ENCODE measurements at regions not wholly inside any gene's neighbourhood (a gene's known extent, or its start where the extent isn't known, plus 50 kb on each side); places are given as distances from the start of the nearest gene placed in this dataset.

DNA sequence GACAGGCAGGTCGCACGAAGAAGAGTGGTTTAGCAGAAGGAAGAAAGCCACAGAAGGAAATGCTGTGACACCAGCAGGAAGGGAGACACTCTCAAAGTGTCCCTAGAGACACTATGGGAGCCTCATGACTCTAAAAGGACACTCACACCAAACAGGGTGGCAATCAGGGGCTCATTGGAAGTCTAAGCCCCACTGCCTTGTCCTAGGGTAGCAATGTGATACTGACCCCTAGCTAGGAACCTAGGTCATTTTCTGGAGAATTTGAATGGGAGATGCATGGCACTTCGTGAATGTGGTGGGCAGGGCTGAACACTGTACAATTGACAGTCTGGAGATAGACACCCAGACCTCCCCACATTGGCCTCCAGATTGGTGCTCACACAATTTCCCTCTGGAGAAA, 385.0 kb downstream of the EIPR1 start:
- Histone ChIP-seq H3K36me3 (no peaks in the 10 kb centered on the region), H3K9me3 (no peaks in the 10 kb centered on the region), H3K4me1 (replicated peaks) (no peaks in the 10 kb centered on the region), H3K4me3 (no peak overlapping the region), H3K27me3 (replicated peaks; ENCODE audit: insufficient read depth) (no peaks in the 10 kb centered on the region), H3K27ac (no peak overlapping the region)
- intact Hi-C loops (cut with DNase I) = no loop called here
- TF ChIP-seq POLR2AphosphoS5 (IDR thresholded peaks at IDR 0.05) (no peak), POLR2A (IDR thresholded peaks at IDR 0.05) (no peak)
- TF ChIP-seq, protein P1, sequence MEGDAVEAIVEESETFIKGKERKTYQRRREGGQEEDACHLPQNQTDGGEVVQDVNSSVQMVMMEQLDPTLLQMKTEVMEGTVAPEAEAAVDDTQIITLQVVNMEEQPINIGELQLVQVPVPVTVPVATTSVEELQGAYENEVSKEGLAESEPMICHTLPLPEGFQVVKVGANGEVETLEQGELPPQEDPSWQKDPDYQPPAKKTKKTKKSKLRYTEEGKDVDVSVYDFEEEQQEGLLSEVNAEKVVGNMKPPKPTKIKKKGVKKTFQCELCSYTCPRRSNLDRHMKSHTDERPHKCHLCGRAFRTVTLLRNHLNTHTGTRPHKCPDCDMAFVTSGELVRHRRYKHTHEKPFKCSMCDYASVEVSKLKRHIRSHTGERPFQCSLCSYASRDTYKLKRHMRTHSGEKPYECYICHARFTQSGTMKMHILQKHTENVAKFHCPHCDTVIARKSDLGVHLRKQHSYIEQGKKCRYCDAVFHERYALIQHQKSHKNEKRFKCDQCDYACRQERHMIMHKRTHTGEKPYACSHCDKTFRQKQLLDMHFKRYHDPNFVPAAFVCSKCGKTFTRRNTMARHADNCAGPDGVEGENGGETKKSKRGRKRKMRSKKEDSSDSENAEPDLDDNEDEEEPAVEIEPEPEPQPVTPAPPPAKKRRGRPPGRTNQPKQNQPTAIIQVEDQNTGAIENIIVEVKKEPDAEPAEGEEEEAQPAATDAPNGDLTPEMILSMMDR (IDR thresholded peaks at IDR 0.05) = no peak
- no peak for DNase-seq (ENCODE audit: low spot score)
- WGBS = 71% methylated on average over 3 of the region's 3 CpGs

DNA sequence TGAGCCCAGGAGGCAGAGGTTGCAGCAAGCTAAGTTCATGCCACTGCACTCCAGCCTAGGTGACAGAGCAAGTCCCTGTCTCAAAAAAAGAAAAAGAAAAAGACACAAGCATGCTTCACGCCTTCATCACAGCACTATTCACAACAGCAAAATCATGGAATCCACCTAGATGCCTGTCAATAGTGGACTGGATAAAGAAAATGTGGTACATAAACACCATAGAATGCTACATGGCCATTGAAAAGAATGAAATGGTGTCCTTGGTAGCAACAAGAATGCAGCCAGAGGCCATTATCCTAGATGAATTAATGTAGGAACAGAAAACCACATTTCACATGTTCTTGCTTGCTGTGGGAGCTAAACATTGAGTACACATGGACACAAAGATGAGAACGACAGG, 392.6 kb downstream of the EIPR1 start:
- H3K9me3 ChIP-seq = no peaks in the 10 kb centered on the region
- H3K4me1 ChIP-seq (replicated peaks) = no peaks in the 10 kb centered on the region
- DNase-seq (ENCODE audit: low spot score) = no peak
- no peaks in the 10 kb centered on the region for H3K36me3 ChIP-seq
- WGBS = 75% methylated on average over 2 of the region's 2 CpGs
- no peak overlapping the region for H3K27ac ChIP-seq
- H3K27me3 ChIP-seq (replicated peaks; ENCODE audit: insufficient read depth) = no peaks in the 10 kb centered on the region
- intact Hi-C loops (cut with DNase I) = no loop called here
- TF ChIP-seq, protein P1 (IDR thresholded peaks at IDR 0.05) = no peak
- no peak for TF ChIP-seq POLR2A (IDR thresholded peaks at IDR 0.05)
- TF ChIP-seq POLR2AphosphoS5 (IDR thresholded peaks at IDR 0.05) = no peak
- H3K4me3 ChIP-seq = no peak overlapping the region

DNA sequence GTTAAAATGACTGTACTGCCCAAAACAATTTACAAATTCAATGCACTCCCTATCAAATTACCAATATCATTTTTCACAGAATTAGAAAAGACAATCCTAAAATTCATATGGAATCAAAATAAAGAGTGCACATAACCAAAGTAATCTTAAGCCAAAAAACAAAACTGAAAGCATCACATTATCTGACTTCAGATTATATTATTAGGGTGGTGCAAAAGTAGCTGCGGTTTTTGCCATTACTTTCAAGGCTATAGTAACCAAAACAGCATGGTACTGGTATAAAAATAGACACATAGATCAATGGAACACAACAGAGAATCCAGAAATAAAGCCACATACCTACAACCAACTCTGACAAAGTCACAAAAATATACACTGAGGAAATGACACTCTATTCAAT, 396.6 kb downstream of the EIPR1 start:
- H3K4me1 ChIP-seq (replicated peaks) = no peaks in the 10 kb centered on the region
- WGBS = 90% methylated on average over 1 of the region's 1 CpG
- TF ChIP-seq POLR2A (IDR thresholded peaks at IDR 0.05) (no peak), POLR2AphosphoS5 (IDR thresholded peaks at IDR 0.05) (no peak)
- TF ChIP-seq, protein P1 (IDR thresholded peaks at IDR 0.05) = no peak
- H3K4me3 ChIP-seq = no peak overlapping the region
- DNase-seq (ENCODE audit: low spot score) = no peak
- H3K36me3 ChIP-seq = no peaks in the 10 kb centered on the region
- intact Hi-C loops (cut with DNase I) = no loop called here
- no peak overlapping the region for H3K27ac ChIP-seq
- H3K27me3 ChIP-seq (replicated peaks; ENCODE audit: insufficient read depth) = no peaks in the 10 kb centered on the region
- H3K9me3 ChIP-seq = no peaks in the 10 kb centered on the region

DNA sequence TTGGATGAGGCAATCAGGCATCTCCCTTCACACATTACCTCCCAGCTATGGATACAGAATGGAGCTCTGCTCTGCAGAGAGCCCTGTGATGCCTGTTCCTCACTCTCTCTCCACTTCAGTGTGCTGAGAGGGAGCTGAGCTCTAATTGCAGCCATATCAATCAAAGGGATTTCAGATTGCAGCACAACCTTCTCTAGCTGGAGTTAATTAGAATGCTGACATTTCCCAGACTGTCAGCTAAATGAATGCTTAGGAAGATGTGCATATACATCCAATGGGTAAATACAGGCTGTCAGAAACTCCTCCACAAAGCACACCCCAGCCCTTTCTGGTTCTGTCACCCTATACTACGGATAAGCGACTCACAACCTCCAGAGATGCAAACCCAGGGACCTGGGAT, 402.6 kb downstream of the EIPR1 start:
- no peak for TF ChIP-seq POLR2A (IDR thresholded peaks at IDR 0.05)
- TF ChIP-seq POLR2AphosphoS5 (IDR thresholded peaks at IDR 0.05) = no peak
- TF ChIP-seq, protein P1 (IDR thresholded peaks at IDR 0.05) = no peak
- Histone ChIP-seq H3K36me3 (no peaks in the 10 kb centered on the region), H3K9me3 (no peaks in the 10 kb centered on the region), H3K27me3 (replicated peaks; ENCODE audit: insufficient read depth) (no peaks in the 10 kb centered on the region), H3K27ac (no peak overlapping the region), H3K4me1 (replicated peaks) (no peaks in the 10 kb centered on the region), H3K4me3 (no peak overlapping the region)
- no peak for DNase-seq (ENCODE audit: low spot score)
- WGBS = 56% methylated on average over 2 of the region's 2 CpGs
- intact Hi-C loops (cut with DNase I) = no loop called here

DNA sequence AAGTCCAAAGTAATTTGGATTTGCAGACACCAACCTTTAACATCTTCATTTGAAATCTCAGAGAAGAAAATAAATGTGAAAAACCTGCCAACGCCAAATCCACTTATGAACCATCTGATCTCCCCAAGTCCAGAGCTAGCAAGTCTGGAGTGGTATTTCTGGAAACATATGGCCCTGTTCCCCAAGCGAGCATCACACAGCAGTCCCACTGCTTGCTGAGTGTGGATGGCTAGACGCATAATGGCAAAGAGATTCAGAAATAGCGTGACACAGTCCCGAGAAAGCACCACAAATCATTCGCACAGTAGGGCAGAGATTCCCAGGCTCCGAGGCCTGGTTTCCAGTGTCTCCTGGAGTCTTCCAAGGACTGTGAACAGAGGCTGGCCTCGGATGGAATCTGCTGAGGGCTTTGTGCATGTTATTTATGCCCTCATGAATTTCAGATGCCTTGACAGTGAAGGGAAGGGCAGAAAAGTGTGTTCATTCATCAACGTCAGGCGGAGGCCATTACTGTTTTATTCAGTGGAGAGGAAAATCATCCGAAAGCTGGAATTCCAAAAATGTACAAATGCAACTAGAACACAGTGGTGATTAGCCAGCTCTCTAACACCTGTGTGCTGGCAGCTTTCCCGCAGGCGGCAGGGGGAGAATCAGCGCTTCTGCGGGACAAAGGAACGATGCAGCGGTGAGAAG, 417.0 kb downstream of the EIPR1 start:
- 84% methylated on average over 17 of the region's 17 CpGs for WGBS
- H3K27me3 ChIP-seq (replicated peaks; ENCODE audit: insufficient read depth) = no peaks in the 10 kb centered on the region
- no peak for DNase-seq (ENCODE audit: low spot score)
- no peaks in the 10 kb centered on the region for H3K4me1 ChIP-seq (replicated peaks)
- intact Hi-C loops (cut with DNase I) = no loop called here
- no peak overlapping the region for H3K4me3 ChIP-seq
- no peaks in the 10 kb centered on the region for H3K9me3 ChIP-seq
- TF ChIP-seq, protein P1 (IDR thresholded peaks at IDR 0.05) = no peak
- TF ChIP-seq POLR2AphosphoS5 (IDR thresholded peaks at IDR 0.05) = no peak
- no peak for TF ChIP-seq POLR2A (IDR thresholded peaks at IDR 0.05)
- H3K27ac ChIP-seq = no peak overlapping the region
- H3K36me3 ChIP-seq = no peaks in the 10 kb centered on the region
